ENCODE measurements at regions not wholly inside any gene's neighbourhood (a gene's known extent, or its start where the extent isn't known, plus 50 kb on each side); places are given as distances from the start of the nearest gene placed in this dataset.

DNA sequence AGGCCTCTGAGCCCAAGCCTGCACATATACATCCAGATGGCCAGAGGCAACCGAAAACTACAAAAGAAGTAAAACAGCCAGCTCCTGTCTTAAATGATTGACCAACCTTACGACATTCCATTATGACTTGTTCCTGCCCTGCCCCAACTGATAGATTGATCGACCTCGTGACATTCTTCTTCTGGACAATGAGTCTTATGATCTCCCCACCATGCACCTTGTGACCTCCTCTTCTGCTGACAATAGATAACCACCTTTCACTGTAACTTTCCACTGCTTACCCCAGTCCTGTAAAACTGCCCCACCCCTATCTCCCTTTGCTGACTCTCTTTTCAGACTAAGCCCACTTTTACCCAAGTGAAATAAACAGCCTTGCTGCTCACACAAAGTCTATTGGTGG, 670.0 kb upstream of the PKDCC start:
- FAIRE-seq = no peak
- no peak for DNase-seq (ENCODE audit: insufficient read length, low spot score)
- TF ChIP-seq, protein P1, sequence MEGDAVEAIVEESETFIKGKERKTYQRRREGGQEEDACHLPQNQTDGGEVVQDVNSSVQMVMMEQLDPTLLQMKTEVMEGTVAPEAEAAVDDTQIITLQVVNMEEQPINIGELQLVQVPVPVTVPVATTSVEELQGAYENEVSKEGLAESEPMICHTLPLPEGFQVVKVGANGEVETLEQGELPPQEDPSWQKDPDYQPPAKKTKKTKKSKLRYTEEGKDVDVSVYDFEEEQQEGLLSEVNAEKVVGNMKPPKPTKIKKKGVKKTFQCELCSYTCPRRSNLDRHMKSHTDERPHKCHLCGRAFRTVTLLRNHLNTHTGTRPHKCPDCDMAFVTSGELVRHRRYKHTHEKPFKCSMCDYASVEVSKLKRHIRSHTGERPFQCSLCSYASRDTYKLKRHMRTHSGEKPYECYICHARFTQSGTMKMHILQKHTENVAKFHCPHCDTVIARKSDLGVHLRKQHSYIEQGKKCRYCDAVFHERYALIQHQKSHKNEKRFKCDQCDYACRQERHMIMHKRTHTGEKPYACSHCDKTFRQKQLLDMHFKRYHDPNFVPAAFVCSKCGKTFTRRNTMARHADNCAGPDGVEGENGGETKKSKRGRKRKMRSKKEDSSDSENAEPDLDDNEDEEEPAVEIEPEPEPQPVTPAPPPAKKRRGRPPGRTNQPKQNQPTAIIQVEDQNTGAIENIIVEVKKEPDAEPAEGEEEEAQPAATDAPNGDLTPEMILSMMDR (IDR thresholded peaks at IDR 0.05; ENCODE audit: insufficient read depth, missing control alignments) = no peak

DNA sequence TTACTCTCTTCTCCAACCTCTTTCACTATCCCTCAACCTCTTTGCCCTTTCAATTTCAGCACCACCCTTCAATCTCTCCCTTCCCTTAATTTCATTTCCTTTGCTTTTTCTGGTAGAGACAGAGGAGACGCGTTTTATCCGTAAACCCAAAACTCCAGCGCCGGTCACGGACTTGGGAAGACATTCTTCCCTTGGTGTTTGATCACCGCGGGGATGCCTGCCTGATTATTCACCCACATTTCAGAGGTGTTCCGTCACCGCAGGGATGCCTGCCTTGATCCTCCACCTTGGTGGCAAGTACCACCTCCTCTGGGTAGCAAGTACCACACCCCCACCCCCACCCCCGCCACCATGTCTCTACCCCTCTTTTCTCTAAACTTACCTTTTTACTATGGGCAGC, 669.4 kb upstream of the PKDCC start:
- FAIRE-seq (no peak), DNase-seq (ENCODE audit: insufficient read length, low spot score) (no peak)
- TF ChIP-seq, protein P1 (IDR thresholded peaks at IDR 0.05; ENCODE audit: insufficient read depth, missing control alignments) = no peak

DNA sequence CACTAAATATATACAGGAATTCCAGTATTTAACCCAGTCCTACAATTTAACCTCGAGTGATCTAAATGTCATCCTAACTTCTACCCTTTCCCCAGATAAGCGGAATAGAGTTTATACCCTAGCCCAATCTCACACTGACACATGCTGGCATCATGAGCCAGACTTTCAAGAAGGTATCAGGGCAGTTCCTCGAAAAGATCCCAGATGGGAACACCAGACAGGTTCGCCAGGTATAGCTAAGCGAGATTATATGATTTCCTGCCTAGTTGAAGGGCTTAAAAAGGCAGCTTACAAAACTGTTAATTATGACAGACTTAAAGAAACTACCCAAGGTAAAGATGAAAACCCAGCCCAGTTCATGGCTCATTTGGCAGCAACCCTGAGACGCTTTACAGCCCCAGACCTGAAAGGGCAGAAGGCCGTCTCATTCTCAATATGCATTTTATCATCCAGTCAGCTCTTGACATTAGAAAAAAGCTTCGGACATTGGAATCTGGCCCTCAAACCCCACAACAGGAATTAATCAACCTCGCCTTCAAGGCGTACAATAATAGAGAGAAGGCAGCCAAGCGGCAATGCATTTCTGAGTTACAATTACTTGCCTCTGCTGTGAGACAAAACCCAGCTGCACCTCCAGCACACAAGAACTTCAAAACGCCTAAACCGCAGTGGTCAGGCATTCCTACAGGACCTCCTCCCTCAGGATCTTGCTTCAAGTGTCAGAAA, 668.2 kb upstream of the PKDCC start:
- DNase-seq (ENCODE audit: insufficient read length, low spot score) = no peak
- FAIRE-seq = no peak
- TF ChIP-seq, protein P1 (IDR thresholded peaks at IDR 0.05; ENCODE audit: insufficient read depth, missing control alignments) = no peak

DNA sequence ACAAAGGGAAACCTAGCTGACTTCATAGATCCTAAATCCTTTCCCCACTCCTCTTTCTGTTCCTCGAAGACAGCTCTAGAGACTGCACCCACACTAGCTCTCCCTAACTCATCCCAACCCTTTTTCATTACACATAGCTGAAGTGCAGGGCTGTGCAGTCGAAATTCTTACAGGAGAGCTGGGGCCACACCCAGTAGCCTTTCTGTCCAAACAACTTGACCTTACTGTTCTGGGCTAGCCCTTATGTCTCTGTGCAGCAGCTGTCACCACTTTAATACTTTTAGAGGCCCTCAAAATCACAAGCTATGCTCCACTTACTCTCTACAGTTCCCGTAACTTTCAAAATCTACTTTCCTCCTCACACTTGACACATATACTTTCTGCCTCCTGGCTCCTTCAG, 666.1 kb upstream of the PKDCC start:
- TF ChIP-seq, protein P1 (IDR thresholded peaks at IDR 0.05; ENCODE audit: insufficient read depth, missing control alignments) = no peak
- DNase-seq (ENCODE audit: insufficient read length, low spot score) = no peak
- no peak for FAIRE-seq

DNA sequence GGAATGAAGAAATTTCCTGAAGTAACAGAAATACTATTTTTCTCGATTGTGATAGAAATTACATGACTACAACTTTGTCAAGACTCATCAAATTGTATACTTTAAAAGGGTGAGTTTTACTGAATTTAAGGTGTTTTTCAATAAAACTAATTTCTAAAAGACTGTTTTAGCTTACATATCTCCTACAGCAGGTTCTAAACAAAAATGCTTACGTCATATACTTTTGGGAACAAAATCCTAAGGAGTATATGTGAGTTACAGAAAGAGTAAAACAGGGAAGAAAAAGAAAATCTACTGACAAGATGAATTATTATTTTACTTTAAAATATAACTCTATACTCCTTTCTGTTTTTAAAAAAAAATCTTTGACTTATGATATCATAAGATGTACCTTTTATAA, 660.3 kb upstream of the PKDCC start:
- TF ChIP-seq, protein P1 (IDR thresholded peaks at IDR 0.05; ENCODE audit: insufficient read depth, missing control alignments) = no peak
- DNase-seq (ENCODE audit: insufficient read length, low spot score) = no peak
- no peak for FAIRE-seq

DNA sequence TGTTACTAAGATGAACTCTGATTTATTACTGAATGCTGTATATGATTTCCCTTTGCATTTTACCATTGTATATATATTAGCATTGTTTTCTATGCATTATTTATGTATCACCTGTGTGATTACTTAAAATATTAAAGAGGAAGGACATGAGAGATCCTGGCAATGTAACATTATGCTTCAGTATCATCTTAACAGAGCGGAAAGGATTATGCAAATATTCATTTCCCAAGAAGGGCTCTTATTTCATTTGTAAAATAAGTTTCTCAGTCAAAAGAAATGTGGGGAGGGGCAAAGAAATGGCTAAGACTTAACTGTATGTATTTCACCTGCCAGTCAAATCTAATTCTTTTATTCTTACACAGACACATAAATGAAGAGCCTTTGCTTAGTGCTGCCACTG, 654.2 kb upstream of the PKDCC start:
- FAIRE-seq = no peak
- DNase-seq (ENCODE audit: insufficient read length, low spot score) = no peak
- TF ChIP-seq, protein P1 (IDR thresholded peaks at IDR 0.05; ENCODE audit: insufficient read depth, missing control alignments) = no peak

DNA sequence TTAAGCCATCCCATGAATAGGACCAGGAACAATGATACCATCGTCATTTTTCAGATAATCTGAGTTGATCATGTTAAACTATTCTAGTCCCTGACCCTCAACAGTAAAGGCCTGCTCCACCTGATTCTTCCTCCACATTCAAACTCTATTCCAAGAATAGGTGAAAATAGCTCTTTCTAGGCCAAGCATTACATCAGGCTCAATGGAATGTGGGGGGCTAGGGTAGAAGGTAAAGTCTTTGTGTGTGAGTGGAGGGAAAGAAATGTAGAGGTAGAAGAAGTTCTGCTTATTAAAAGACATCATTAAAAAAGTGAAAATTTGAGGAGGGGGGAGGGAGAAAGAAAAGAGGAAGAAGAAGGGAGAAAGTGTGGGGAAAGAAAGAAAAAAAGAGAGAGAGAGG, 653.3 kb upstream of the PKDCC start:
- TF ChIP-seq, protein P1 (IDR thresholded peaks at IDR 0.05; ENCODE audit: insufficient read depth, missing control alignments) = no peak
- DNase-seq (ENCODE audit: insufficient read length, low spot score) = no peak
- FAIRE-seq = no peak

Data from D721Med (cell line).